Activated T-helper 2 cell treated with anti-CD3 and anti-CD28 coated beads, Interferon-gamma antibody, Interleukin-2, Interleukin-4, amounts not matched to agents 10 μg/mL and 5 μg/mL and 100 μg/mL, durations not matched to agents 14 hours and 24 hours and 36 hours (primary cell): ENCODE measurements at regions not wholly inside any gene's neighbourhood (a gene's known extent, or its start where the extent isn't known, plus 50 kb on each side); places are given as distances from the start of the nearest gene placed in this dataset.

Source experiments
- DNase-seq: peaks from one replicate; pipeline ENCODE4 v3.0.0; 2021; ENCODE audit warnings: low spot score
- H3K27ac Mint-ChIP-seq: one replicate; pipeline ENCODE4 v1.8.0; 2021; ENCODE audit warnings: mixed read lengths
- H3K27me3 Mint-ChIP-seq: one replicate; pipeline ENCODE4 v1.8.0; 2021; ENCODE audit warnings: low read depth, mixed read lengths
- H3K36me3 Mint-ChIP-seq: one replicate; pipeline ENCODE4 v1.8.0; 2021; ENCODE audit warnings: low read depth, mixed read lengths
- H3K4me1 Mint-ChIP-seq: one replicate; pipeline ENCODE4 v1.8.0; 2021; ENCODE audit warnings: low read depth, mixed read lengths
- H3K4me3 Mint-ChIP-seq: one replicate; pipeline ENCODE4 v1.8.0; 2021; ENCODE audit warnings: low read depth, mild to moderate bottlenecking, moderate library complexity, mixed read lengths
- H3K9me3 Mint-ChIP-seq: one replicate; pipeline ENCODE4 v1.8.0; 2021; ENCODE audit warnings: mixed read lengths
- intact Hi-C: fragments of 100-400 bp; cut with micrococcal nuclease; formaldehyde crosslinking; loops from one replicate; pipeline ENCODE4 v1.15.1; 2023

GRCh38 chr13:22455036-22455435, 725.7 kb upstream of the SGCG start:
- no peak for DNase-seq
- no peak overlapping the region for H3K27ac Mint-ChIP-seq
- intact Hi-C loops, result no loop called here
- H3K36me3 Mint-ChIP-seq, result no peaks in the 10 kb centered on the region
- no peaks in the 10 kb centered on the region for H3K4me1 Mint-ChIP-seq
- H3K9me3 Mint-ChIP-seq, result no peaks in the 10 kb centered on the region
- H3K27me3 Mint-ChIP-seq, result no peaks in the 10 kb centered on the region
- no peak overlapping the region for H3K4me3 Mint-ChIP-seq

DNA sequence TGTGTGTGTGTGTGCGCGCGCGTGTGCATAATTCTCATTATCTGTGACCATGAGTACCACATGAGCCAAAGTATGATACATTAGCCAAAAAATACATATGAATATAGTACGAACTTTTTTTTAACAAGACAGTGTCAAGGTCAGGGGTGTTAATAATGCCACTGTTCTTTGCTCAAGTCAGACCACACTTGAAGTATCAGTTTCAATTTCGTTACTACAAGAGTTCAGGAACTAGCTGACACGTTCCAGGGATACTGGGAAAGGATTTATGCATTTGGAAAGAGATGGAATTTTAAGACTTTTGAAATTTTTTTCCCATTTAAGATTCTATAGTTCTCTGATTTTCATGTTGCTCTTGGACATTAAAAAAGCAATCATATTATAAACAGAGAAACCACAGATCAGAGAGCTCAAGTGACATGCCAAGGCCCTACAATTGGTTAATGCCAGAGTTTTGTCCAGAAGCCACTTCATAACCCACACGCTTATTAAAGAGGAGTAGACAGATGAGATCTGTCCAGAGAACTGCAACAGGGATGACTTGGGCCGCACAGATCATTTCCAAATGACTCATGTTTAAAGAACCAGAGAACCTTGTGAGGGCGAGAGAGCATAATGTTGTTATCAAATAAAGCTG, 718.8 kb upstream of the SGCG start:
- Mint-ChIP-seq H3K27me3 (no peaks in the 10 kb centered on the region), H3K4me1 (no peaks in the 10 kb centered on the region), H3K4me3 (no peak overlapping the region), H3K36me3 (no peaks in the 10 kb centered on the region), H3K9me3 (no peaks in the 10 kb centered on the region), H3K27ac (no peak overlapping the region)
- no peak for DNase-seq
- intact Hi-C loops, result no loop called here

GRCh38 chr13:22463089-22463488, 717.7 kb upstream of the SGCG start:
- Mint-ChIP-seq H3K36me3 (no peaks in the 10 kb centered on the region), H3K9me3 (no peaks in the 10 kb centered on the region), H3K4me1 (no peaks in the 10 kb centered on the region), H3K27ac (no peak overlapping the region), H3K4me3 (no peak overlapping the region), H3K27me3 (no peaks in the 10 kb centered on the region)
- intact Hi-C loops, result no loop called here
- no peak for DNase-seq

- Mint-ChIP-seq H3K27me3 (no peaks in the 10 kb centered on the region), H3K27ac (no peak overlapping the region), H3K36me3 (no peaks in the 10 kb centered on the region), H3K4me3 (no peak overlapping the region), H3K9me3 (no peaks in the 10 kb centered on the region), H3K4me1 (no peaks in the 10 kb centered on the region)
- intact Hi-C loops, result no loop called here
- no peak for DNase-seq
Measured at GRCh38 chr13:22468045-22468444, 712.7 kb upstream of the SGCG start.

- Mint-ChIP-seq H3K9me3 (no peaks in the 10 kb centered on the region), H3K4me1 (no peaks in the 10 kb centered on the region), H3K27ac (no peak overlapping the region), H3K4me3 (no peak overlapping the region), H3K27me3 (no peaks in the 10 kb centered on the region), H3K36me3 (no peaks in the 10 kb centered on the region)
- no peak for DNase-seq
- intact Hi-C loops, result no loop called here
Measured at GRCh38 chr13:22468824-22469223, 712.0 kb upstream of the SGCG start.

DNA sequence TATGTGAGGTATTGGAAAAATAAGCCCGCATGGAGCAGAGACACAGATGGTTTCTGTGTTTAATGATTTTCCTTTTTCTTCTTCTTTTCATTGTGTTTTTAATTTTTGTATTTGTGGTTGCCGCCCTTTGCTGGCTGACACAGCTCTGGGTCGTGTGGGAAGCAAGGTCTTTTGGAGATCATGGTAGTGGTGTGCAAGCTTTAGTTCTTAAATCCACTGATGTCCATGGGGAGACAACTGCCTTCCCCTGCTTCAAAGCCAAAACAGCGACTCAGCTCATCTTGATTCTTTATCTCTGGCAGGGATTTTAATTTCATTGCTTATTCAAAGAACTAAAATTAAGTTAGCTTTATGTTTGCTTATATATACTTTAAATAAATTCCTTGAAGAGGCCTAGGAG, 711.3 kb upstream of the SGCG start:
- Mint-ChIP-seq H3K27ac (no peak overlapping the region), H3K4me3 (no peak overlapping the region), H3K4me1 (no peaks in the 10 kb centered on the region), H3K27me3 (no peaks in the 10 kb centered on the region), H3K36me3 (no peaks in the 10 kb centered on the region), H3K9me3 (no peaks in the 10 kb centered on the region)
- intact Hi-C loops, result no loop called here
- DNase-seq, result no peak

DNA sequence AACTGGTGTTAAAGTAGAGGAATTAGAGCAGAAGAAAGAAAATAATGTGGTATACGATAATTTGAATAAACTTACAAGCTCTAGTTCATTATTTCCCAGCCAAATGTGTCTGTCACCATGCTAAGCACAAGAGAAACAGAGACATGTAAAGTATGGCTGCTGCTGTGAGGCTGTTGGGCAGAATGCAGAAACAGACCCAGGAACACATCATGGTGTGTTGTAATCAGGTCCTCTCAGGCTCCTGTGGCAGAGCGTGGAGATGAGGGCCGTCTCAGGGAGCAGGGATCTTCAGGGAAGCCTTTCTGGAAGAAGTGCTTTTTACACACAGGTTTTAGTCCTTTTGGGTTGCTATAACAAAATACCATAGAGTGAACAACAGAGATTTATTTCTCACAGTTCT, 710.7 kb upstream of the SGCG start:
- Mint-ChIP-seq H3K27me3 (no peaks in the 10 kb centered on the region), H3K36me3 (no peaks in the 10 kb centered on the region), H3K4me1 (no peaks in the 10 kb centered on the region), H3K9me3 (no peaks in the 10 kb centered on the region), H3K4me3 (no peak overlapping the region), H3K27ac (no peak overlapping the region)
- no peak for DNase-seq
- intact Hi-C loops, result no loop called here

GRCh38 chr13:22482496-22483000, 698.2 kb upstream of the SGCG start:
- intact Hi-C loops, result no loop called here
- Mint-ChIP-seq H3K27ac (no peak overlapping the region), H3K36me3 (no peaks in the 10 kb centered on the region)

DNA sequence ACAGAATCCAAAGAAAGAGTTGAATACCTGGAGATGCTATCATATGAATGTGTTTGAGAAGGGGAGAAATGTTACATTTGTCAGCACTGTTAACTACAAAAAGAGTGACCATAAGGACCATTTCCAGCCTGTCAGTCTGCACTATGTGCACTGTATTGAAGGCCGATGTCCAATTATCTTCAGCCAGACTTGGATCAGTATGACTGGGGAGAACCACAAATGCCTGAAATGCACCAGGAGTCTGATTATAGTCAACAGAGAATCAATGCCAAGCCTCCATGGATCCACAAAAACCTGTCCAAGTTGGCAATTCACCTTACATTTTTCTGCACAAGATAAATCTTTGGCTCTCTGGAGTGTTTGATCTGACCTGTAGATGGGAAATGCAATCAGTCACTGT, 697.5 kb upstream of the SGCG start:
- Mint-ChIP-seq H3K4me3 (no peak overlapping the region), H3K27ac (no peak overlapping the region), H3K36me3 (no peaks in the 10 kb centered on the region), H3K27me3 (no peaks in the 10 kb centered on the region), H3K9me3 (peaks cover 15% of the 10 kb centered on the region), H3K4me1 (no peaks in the 10 kb centered on the region)
- intact Hi-C loops, result no loop called here
- DNase-seq, result no peak

More at GRCh38 chr13:22482496-22483000, 698.2 kb upstream of the SGCG start:
- H3K4me1 Mint-ChIP-seq, result no peaks in the 10 kb centered on the region
- H3K27me3 Mint-ChIP-seq, result no peaks in the 10 kb centered on the region
- H3K9me3 Mint-ChIP-seq, result peaks cover 15% of the 10 kb centered on the region
- DNase-seq, result no peak
- no peak overlapping the region for H3K4me3 Mint-ChIP-seq

- Mint-ChIP-seq H3K9me3 (peaks cover 8% of the 10 kb centered on the region), H3K27me3 (no peaks in the 10 kb centered on the region), H3K36me3 (no peaks in the 10 kb centered on the region), H3K4me3 (no peak overlapping the region), H3K4me1 (no peaks in the 10 kb centered on the region), H3K27ac (no peak overlapping the region)
- intact Hi-C loops, result no loop called here
- DNase-seq, result no peak
Measured at GRCh38 chr13:22486490-22486889, 694.3 kb upstream of the SGCG start.

DNA sequence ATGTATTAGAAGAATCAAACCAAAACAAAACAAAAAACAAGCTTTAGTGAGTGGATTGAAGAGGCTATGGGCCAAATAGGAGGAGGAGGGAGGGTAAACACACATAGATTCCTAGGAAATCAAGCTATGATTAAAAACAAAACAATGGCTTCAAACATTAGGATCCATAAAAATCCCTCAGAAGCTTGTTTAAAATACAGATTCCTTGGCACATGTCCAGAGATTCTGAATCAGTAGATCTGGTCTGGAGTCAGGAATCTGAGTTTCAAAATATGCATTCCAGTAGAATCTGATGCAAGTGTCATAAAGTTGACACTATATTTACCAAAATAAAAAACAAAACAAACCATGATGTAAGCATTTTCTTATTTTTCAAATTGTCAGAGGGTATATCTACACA, 692.8 kb upstream of the SGCG start:
- H3K9me3 Mint-ChIP-seq, result peaks cover 5% of the 10 kb centered on the region
- no peaks in the 10 kb centered on the region for H3K27me3 Mint-ChIP-seq
- H3K4me1 Mint-ChIP-seq, result no peaks in the 10 kb centered on the region
- intact Hi-C loops, result no loop called here
- no peak overlapping the region for H3K27ac Mint-ChIP-seq
- no peaks in the 10 kb centered on the region for H3K36me3 Mint-ChIP-seq
- DNase-seq, result no peak
- no peak overlapping the region for H3K4me3 Mint-ChIP-seq

- Mint-ChIP-seq H3K4me3 (no peak overlapping the region), H3K27me3 (no peaks in the 10 kb centered on the region), H3K4me1 (no peaks in the 10 kb centered on the region), H3K36me3 (no peaks in the 10 kb centered on the region), H3K9me3 (peaks cover 5% of the 10 kb centered on the region), H3K27ac (no peak overlapping the region)
- no peak for DNase-seq
- intact Hi-C loops, result no loop called here
Measured at GRCh38 chr13:22489771-22490170, 691.0 kb upstream of the SGCG start.

GRCh38 chr13:22495819-22496218, 685.0 kb upstream of the SGCG start:
- no peak overlapping the region for H3K27ac Mint-ChIP-seq
- DNase-seq, result no peak
- H3K9me3 Mint-ChIP-seq, result peaks cover 6% of the 10 kb centered on the region
- no peaks in the 10 kb centered on the region for H3K36me3 Mint-ChIP-seq
- H3K4me3 Mint-ChIP-seq, result no peak overlapping the region
- intact Hi-C loops, result no loop called here
- no peaks in the 10 kb centered on the region for H3K27me3 Mint-ChIP-seq
- H3K4me1 Mint-ChIP-seq, result no peaks in the 10 kb centered on the region
